GM21447 (cell line): ENCODE measurements at regions not wholly inside any gene's neighbourhood (a gene's known extent, or its start where the extent isn't known, plus 50 kb on each side); places are given as distances from the start of the nearest gene placed in this dataset.
A peak's percentile ranks its signal among the peaks of the same experiment; 100 is the strongest.

Source experiments
- ATAC-seq: cut with Tn5 transposase; IDR thresholded peaks from one replicate; pipeline ENCODE4 v1.9.1; 2021; ENCODE audit not compliant: unreplicated experiment

DNA sequence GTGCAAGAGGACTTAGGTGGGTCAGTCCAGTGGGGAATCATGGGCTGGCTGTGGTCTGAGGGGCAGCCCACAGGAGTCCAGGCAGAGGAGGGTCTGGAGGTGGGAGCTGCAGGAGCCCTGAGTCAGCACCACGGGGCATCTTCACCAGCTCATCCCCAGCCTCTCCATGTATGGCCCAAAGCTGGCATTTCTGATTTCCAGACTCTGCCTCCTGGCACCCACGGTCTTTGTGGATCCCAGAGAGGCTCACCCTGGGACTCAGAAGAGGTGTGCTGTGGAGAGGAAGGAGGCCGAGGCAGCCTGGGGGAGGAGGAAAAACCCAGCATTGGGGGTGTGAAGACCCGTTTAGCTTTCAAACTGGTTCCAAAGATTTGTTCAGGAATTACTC lies 64.5 kb upstream of the KLF13 start:
- ATAC-seq: no peak

DNA sequence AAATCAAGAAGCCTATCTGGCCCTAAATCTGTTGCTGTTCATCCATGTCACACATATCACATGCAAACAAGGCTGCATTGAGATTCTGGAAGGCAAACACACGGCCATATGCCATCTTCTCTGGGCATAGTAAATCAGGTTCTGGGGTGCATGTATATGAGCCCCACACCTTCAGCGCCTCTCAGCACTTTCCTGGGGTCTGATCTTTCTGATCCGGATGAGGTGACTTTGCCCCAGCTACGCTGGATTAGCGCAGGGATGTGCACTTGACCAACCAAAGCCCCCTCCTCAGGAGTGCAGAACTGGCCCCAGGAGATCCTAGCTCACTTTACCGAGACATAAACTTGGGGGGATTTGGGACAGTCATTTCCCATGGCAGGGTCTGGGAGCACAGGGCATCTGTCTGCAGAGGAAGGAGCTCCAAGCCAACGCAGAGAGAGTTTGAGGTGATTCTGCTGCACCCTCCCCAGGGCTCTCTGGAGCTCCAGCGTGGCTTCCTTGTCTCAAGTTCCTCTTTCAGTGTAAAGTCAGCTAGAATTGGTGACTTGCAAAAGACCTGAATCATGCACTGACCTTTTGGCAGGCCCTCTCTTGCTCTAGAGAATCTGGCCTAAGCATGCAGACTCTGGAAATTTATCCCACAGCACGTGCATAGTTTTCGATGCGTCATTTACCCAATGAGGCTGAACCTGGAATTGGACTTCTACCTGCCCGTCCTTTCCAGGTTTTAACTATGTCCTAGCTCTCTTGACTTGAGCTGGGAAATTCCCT lies 63.5 kb upstream of the KLF13 start:
- ATAC-seq: peak; percentile 36

DNA sequence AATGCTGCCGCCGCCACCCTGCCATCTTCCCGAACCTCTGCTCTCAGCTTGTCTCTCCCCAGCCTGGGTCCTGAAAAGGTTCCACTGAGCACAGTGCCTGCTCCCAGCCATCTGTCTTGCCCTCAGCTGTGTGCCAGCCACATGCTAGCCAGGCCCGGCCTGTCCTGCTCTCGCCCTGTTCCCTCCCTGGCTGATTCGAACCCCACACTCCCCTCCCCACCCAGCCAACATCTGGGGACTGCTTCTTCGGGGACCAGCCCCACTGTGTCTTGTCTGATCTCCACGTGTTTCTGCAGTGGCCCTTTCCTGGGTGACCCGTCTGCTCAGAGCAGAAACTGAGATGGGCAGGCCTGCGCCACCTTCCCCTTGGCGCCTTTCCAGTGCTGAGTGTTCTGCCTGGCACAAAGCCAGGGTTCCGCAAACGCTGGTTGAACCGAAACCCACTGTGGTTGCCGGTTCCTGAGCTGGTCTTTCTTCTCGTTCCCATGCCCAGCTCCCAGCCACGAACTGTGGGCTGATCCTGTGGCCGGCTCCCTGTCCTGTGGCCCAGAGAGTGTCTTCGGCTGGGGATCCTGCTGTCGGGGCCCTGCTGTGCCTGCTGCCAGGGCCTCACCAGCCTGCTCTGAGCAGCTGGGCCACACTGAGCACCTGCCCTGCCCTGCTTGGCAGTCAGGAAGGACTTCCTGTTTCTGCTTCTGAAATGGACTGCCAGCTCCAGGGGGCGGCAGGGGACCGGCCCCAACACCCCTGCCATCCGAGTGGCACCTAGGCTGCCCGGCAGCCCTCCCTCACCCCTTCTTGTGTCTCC lies 62.7 kb upstream of the KLF13 start:
- ATAC-seq: peak; percentile 18

DNA sequence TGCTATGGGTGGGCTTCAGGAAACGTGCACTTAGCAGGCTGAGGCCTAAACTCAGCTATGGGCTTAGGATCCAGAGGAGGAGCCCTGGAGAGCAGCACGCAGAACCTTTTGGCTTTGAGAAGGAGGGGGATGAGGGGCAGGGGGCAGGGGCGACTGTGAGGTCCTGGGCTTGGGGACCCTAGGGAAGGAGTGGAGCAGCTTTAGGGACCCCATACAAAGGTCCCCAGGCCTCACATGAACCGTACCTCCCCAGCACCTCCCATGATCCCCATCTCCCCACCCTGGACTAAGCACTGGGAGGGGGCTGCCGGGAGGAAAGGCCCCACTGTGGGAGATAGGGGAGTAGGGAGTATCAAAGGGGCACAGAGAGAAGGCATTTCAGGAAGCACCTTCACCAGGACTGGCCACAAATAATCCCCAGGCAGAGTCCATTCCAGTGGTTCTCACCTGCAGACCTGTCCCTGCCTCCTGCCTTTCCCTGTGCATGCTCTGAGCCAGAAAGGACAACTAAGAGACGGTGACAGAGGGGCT lies 62.0 kb upstream of the KLF13 start:
- ATAC-seq: no peak

DNA sequence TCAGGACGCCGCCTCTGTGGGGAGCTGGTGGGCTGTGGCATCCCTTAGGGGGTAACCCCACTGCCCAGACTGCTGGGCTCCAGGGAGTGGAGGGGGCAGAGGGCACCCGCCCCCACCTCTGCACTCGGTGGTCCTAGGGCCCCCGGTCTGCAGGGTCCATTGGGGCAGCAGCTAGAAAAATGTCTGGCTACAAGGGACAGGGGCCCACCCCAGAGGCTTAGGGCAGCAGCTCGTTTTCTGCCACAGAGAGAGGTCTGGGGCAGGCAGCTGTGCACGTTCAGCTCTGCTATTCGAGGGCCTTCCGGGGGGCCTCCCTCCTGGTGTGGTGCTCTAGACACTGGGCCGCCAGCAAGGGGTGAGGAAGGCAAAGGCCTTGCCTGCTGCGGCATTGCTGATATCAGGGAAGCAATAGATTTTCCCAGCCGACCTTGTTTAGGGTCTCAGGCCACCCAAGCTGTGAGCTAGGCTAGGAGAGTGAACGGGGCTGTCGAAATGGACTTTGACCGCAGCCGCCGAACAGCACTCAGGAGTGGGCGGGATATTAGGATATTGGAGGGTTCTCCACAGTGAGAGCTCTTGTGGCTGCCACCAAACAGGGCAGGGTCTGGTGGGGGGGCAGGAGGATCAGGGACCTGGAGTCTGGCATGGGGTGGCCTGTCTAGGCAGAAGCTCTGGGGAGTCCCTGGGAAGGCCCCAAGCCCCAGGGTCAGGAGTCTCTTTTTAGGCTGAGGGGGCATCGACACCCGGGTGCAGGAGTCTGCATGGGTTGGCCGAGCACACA lies 61.4 kb upstream of the KLF13 start:
- ATAC-seq: no peak

DNA sequence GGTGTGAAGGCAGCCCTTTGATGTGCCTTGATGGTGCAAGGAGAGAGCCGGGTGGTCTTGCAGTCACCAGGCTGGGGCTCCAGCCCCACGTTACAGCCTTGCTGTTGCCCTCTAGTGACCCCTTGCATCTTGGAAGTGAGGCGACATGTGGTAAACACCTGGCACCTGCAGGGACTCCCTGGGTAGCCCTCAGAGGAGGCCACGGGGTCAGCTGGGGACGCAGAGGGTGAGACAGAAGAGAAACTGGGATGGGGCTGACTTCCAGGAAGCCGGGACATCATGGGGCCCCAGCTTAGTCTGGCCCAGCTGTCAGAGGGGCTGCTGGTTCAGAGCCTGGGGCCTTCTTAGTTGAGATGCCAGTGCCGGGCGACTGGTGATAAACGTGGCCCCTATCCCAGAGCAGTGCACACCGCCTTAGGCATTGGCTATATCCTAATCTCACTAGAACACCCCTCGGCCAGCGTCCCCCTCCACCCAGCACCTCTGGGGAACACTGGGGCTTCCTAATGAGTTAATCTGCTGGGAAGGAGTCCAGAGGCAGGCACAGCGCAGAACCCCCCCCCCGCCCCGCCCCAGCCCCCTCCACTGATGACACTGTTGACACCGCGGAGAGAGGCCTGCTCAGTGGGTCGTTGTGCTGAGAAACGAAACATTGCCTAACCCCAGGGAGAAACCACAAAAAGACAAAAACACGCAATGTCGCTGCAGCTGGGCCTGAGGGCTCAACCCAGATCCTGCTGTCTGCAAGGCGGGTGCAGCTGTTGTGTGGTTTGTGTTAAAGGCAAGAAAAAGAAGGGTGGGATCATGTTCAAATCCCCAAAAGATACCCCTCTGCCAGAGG lies 60.5 kb upstream of the KLF13 start:
- peak; percentile 49 for ATAC-seq

DNA sequence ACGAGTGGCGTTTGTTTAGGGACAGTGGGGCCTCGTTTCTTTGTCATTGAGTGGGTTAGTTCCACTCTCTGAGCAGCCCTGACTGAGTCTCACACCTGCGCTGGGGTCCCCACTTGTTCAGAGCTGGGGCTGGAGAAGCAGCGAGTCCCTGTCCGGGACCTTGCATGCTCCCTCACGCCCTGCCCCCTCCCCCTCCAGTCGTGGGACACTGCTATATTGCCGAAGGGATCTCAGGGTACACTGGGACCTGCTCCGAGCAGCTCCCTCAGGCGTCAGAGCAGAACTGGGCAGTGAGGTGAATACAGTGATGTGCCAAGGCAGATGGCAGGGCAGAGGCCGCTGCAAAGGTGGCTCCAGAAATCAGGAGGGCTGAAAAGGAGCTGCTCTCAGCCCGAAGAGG lies 59.9 kb upstream of the KLF13 start:
- peak; percentile 9 for ATAC-seq

DNA sequence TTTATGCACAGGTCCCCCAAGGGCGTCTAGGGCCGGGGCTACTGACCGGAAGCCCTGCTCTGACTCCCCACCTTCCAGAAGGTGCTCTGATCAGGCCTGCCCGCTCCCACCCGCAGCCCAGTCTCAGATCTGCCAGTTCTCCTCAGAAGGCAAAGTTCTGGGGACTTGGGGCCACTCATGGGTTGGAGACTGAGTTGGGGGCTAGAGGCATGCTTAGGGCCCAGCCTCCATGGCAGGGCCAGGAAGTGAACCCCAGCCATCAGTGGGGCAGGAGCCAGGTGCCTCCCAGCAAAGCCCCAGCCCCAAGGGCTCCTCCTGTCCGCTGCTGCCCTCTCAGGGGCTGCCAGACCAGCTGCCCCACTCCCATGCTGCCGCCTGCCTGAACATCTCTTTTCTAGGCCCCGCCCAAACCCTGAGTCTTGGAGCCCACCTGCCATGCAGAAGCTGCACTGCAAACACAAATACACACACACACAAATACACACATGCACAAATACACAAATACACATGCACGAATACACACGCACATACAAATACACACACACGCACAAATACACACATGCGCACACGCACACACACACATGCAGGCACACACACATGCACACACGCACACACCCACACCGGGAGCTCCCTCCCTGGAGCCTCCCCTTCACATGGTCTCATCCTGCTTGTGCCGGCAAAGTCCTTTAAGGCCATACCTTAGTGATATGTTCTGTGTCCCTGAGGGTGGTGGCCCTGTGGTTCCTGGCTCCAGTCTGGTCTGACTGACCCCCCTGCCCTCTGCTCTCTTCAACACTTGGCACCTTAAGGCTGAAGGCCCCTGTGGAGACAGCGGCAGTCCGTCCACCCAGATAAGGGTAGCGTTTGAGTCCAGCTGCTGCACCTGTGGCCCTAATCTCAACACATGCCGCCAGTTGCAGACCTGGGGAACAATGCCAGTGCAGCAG lies 59.2 kb upstream of the KLF13 start:
- no peak for ATAC-seq

DNA sequence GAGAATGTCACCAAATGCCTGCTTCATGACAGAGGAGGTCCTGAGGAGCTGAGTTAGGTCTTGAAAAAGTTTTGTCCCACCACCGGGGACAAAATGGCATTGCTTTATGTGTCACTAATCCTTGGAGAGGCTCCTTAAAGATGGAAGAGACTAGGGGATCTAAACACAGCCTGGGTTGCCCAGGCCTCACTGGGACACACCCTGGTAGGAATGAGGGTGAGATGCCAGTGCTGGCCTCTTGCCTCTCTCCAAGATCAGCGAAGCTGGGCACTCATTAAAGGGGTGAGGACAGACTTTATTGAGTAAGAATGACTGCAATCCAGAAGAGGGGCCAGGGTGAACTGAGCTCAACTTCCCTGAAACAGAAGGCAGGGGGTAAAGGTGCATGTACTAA lies 58.5 kb upstream of the KLF13 start:
- no peak for ATAC-seq

DNA sequence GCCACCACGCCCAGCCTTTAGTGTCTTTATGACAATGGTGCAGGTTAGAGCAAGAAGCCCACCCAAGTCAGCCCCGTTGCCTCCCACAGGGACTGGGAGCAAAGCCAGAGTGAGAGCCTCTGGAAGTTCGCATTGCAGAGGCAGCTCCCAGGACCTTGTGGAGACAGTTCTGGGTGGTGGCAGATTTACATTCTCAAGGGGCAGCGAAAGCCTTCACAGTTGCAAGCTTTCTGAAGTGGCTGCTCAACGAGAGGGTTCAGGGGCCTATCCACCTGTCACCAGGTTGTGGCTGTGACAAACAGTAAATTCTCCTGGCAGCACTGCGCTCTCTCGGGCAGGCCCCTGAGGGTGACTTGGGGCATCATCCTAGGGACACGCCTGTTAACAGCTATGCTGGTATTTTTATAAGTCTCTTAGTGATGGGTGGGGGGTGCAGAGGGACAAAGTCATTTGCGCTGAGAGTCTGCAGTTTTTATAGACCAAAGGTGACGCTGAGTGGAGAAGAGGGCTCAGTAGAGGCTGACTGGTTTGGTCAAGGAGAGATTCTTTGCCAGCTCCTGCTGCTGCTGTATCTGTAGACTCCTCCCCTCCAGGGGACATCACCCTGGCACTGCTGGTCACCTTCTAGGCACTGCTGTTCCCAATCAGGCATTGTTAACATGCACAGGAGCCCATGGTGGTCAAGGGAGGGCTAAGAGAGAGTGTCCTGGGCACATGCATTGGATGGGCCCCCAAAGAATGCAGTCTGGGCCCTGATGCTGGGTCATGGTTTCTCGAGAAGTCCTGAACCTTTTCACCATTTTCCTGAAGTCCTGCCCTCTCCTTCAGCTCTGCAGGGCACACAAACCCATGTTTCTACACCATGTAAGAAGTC lies 57.5 kb upstream of the KLF13 start:
- ATAC-seq: no peak

DNA sequence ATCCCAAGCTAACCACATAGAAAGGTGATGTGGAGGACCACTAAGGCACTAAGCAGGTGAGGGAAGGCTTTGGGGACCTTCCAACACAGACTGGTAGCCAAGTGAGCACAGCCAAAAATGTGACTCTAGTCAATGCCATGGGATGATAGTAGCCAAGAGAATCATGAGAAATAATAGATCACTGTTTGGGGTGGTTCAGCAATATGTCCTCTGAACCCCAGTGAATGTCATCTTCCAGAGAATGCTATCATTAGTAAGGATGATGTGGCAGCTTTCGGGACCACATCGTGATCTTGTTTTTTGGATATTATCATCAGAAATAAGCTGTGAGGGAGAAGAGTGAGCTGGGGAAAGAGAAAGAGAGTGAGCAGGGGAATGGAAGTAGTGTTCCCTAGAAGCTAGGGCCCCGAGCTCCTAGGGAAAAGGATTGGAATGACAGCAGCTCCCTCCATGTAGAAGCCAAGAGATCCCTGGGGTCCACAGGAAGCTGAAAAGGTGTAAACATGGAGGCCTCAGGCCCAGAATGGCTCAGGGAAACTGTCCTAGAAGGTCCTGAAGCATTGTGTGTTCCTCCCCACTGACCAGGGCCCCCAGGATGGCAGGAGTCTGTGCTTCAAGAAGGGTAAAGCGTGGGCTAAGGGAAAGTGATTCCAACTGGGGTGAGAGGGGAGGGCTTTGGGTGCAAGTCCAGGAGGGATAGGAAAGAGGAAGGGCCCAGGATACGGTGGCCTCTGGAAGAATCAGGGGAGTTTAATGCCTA lies 56.6 kb upstream of the KLF13 start:
- ATAC-seq: no peak

DNA sequence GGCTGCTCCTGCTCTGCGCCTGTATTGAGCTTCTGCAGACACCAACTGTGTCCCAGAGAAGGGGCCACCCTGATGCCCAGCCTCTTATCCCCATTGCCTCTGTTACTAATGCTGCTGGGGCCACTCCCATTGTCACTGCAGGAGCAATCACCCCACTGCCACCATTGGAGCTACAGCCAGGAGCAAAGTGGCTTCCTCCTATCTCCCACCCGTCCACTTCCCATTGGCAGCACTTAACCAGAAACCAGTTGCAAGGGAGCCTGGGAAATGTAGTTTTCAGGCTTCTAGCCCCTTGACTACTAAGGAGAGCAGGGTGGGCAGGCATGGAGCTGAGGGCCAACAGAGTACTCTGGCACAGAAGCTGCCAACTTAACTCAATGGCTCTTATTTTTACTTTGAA lies 55.9 kb upstream of the KLF13 start:
- no peak for ATAC-seq

DNA sequence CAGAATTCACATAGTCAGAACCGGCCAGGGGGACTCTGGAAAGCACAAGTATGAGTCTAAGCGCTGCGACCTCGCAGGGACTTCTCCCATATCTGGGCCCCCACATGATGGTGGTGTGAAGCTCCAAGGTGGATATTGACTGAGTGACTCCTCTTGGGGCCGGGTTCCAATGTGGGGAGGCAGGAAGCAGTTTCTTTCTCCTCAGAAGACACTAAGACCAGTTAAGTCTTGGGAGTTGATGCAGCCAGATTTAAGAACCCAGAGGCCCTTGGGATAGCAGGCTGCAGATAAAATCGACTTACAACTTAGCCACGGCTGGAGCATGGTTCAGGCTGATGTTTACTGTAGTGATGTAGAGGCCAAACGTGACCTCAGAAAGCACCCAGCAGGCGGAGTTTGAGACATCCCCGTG lies 55.4 kb upstream of the KLF13 start:
- ATAC-seq: no peak

DNA sequence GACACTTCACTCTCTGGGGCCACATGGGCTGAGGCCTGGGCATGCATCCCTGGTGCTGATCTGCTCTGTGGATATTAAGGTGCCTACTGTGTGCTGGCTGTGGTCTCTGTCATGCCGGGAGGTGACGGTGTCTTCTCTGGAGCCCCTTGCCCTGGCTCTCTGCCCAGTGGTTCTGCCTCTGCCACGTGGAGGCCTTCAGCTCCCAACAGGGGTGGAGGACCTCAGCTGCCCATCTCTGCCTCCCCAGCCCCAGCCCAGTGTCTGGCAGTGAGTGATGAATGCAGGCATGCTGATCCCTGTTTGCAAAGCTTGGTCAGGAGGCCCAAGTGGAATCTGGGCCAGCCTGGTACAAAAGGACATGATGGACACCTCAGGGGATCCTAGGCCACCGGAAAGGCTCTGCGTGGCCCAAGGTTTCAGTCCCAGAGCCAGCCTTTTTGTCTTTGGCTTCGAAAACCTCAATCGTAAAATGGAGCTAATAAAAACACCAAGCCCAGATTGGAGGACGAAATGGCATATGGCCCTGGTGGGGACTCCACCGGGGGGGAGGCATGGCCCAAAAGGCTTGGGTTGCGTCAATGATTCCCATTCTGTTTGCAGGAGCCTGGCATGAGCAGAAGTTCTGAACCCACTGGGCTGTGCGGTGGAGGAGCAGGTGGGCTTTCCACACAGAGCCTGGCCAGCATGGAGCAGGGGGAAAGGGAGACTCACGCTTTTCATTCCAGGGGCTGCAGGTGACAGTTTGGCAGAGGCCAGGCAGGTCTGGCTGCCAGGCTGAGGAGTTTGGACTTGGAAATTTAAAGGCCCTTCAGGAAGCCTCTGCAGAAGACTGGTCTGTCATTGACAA lies 54.7 kb upstream of the KLF13 start:
- no peak for ATAC-seq

DNA sequence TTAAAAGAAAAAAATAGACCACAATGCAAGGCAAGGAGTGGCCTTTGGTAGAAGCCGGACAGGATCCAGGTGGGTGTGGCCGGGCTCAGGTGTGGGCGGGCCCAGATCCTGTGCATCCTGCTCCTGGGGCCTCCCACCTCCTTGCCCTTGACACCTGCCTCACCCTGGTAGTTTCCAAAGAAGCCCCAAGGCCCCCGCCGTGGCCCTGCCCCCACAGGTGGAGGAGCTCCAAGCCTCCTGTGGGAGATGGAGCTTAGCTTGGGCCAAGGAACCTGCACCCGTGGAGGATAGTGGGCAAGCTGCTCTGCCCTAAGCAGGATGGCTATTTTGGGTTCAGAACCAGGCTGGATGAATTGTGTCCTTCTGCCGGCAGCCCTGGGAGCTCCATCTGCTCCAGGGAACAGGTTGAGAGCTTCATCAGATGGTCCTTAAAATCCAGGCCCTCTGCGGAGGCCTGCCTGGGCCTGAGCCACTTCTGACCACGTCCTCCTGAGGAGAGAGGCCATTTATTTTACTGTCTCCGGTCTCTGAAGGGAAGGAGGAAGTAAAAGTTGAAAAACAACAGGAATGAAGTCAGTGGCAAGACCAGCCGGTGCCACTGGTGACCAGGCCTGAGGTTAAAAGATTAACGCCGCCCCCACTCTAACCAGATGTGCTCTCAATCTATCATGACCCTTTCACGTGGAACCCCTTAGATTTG lies 53.9 kb upstream of the KLF13 start:
- ATAC-seq: no peak

DNA sequence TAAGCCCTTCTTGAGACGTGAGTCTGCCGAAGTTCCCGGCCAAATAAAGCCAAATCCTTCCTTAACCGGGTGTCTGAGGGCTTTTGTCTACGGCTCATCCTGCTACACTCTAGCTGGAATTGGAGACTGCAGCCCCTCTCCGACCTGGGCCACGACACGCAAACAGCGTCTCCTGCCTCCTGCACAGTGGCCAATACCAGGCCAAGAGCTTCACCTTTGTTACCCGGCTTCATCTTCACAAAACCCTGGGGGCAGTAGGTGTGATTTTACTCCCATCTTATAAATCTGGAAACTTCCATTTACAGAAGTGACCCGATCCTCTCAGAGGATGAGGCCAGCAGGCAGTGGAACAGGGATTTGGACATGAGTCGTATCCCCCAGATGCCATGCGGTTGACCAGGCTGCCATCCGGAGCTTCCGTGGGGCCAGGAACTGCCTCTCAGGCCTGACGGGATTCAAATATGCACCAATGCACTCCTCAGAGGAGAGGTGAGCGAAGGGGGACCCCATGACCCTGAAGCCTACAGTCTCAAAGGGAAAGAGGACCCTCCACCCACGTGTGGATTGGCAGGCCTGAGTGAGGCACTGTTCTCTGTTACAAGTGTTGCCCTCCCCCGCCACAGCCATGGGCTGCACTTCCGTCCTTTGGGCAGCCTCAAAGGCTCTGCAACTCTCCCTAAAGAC lies 53.2 kb upstream of the KLF13 start:
- ATAC-seq: no peak
